ENCODE measurements at regions not wholly inside any gene's neighbourhood (a gene's known extent, or its start where the extent isn't known, plus 50 kb on each side); places are given as distances from the start of the nearest gene placed in this dataset.

DNA sequence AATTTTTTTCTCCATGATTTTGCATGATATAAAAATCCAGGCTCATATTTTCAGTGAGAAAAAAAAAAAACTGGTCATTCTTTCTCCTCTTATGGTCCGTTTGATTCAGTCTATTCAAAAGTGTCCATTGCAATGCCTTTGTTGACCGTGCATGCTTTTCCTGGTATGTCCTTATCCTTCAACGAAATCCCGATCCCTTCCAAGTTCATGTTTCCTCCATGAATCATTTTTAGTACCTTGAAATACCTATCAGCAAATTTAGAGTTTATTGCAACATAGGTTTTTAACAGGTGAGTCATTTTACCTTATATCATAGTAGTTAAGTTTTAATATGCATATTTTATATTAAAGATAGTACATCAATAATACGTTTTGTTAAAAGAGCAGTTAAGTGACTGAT lies 773.8 kb upstream of the CHD1 start:
- TF ChIP-seq ESRRG (CRISPR knock-in tag; IDR thresholded peaks at IDR 0.05): no peak
- ATAC-seq: no peak

DNA sequence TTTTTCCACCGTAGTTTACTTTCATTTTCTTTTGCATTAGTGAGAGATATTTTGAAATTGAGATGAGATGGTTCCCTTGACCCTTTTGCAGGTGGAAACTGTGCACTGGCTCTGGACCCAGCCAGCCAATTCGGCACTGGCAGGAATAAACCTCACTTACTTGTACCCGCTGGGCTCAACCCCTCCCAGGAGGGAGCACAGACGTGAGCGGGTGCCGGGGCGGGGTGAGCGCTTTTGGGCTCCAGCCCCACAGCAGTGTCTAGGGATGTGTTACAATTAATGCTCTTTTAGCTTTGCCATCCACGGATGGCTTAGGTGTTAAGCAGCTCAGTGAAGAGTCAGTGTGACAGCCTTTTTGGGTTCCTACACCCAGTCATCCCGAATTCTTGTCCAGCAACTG lies 766.1 kb upstream of the CHD1 start:
- TF ChIP-seq, protein P1, sequence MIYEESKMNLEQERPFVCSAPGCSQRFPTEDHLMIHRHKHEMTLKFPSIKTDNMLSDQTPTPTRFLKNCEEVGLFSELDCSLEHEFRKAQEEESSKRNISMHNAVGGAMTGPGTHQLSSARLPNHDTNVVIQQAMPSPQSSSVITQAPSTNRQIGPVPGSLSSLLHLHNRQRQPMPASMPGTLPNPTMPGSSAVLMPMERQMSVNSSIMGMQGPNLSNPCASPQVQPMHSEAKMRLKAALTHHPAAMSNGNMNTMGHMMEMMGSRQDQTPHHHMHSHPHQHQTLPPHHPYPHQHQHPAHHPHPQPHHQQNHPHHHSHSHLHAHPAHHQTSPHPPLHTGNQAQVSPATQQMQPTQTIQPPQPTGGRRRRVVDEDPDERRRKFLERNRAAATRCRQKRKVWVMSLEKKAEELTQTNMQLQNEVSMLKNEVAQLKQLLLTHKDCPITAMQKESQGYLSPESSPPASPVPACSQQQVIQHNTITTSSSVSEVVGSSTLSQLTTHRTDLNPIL (CRISPR knock-in tag; IDR thresholded peaks at IDR 0.05; ENCODE audit: low read depth): no peak
- TF ChIP-seq CSDC2 (CRISPR knock-in tag; IDR thresholded peaks at IDR 0.05) (no peak), OSR1 (CRISPR knock-in tag; IDR thresholded peaks at IDR 0.05) (no peak), TOX (CRISPR knock-in tag; IDR thresholded peaks at IDR 0.05; ENCODE audit: borderline replicate concordance) (no peak), RARB (CRISPR knock-in tag; IDR thresholded peaks at IDR 0.05) (no peak), ARNTL (CRISPR knock-in tag; IDR thresholded peaks at IDR 0.05; ENCODE audit: borderline replicate concordance, low read depth) (no peak), SNAI2 (CRISPR knock-in tag; IDR thresholded peaks at IDR 0.05) (no peak), ESRRG (CRISPR knock-in tag; IDR thresholded peaks at IDR 0.05) (no peak), ZNF565 (CRISPR knock-in tag; conservative IDR thresholded peaks at IDR 0.05; ENCODE audit: low read depth) (no peak), PPARA (CRISPR knock-in tag; IDR thresholded peaks at IDR 0.05; ENCODE audit: borderline replicate concordance) (no peak), TCF4 (CRISPR knock-in tag; IDR thresholded peaks at IDR 0.05; ENCODE audit: borderline replicate concordance) (no peak), ISL1 (CRISPR knock-in tag; IDR thresholded peaks at IDR 0.05) (no peak), GLIS3 (CRISPR knock-in tag; IDR thresholded peaks at IDR 0.05) (no peak), BACH2 (CRISPR knock-in tag; IDR thresholded peaks at IDR 0.05; ENCODE audit: borderline replicate concordance) (no peak)
- TF ChIP-seq, protein P2, sequence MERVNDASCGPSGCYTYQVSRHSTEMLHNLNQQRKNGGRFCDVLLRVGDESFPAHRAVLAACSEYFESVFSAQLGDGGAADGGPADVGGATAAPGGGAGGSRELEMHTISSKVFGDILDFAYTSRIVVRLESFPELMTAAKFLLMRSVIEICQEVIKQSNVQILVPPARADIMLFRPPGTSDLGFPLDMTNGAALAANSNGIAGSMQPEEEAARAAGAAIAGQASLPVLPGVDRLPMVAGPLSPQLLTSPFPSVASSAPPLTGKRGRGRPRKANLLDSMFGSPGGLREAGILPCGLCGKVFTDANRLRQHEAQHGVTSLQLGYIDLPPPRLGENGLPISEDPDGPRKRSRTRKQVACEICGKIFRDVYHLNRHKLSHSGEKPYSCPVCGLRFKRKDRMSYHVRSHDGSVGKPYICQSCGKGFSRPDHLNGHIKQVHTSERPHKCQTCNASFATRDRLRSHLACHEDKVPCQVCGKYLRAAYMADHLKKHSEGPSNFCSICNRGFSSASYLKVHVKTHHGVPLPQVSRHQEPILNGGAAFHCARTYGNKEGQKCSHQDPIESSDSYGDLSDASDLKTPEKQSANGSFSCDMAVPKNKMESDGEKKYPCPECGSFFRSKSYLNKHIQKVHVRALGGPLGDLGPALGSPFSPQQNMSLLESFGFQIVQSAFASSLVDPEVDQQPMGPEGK (CRISPR knock-in tag; IDR thresholded peaks at IDR 0.05; ENCODE audit: borderline replicate concordance): no peak
- TF ChIP-seq, protein P3, sequence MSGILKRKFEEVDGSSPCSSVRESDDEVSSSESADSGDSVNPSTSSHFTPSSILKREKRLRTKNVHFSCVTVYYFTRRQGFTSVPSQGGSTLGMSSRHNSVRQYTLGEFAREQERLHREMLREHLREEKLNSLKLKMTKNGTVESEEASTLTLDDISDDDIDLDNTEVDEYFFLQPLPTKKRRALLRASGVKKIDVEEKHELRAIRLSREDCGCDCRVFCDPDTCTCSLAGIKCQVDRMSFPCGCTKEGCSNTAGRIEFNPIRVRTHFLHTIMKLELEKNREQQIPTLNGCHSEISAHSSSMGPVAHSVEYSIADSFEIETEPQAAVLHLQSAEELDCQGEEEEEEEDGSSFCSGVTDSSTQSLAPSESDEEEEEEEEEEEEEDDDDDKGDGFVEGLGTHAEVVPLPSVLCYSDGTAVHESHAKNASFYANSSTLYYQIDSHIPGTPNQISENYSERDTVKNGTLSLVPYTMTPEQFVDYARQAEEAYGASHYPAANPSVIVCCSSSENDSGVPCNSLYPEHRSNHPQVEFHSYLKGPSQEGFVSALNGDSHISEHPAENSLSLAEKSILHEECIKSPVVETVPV (CRISPR knock-in tag; IDR thresholded peaks at IDR 0.05): no peak
- TF ChIP-seq, protein P4, sequence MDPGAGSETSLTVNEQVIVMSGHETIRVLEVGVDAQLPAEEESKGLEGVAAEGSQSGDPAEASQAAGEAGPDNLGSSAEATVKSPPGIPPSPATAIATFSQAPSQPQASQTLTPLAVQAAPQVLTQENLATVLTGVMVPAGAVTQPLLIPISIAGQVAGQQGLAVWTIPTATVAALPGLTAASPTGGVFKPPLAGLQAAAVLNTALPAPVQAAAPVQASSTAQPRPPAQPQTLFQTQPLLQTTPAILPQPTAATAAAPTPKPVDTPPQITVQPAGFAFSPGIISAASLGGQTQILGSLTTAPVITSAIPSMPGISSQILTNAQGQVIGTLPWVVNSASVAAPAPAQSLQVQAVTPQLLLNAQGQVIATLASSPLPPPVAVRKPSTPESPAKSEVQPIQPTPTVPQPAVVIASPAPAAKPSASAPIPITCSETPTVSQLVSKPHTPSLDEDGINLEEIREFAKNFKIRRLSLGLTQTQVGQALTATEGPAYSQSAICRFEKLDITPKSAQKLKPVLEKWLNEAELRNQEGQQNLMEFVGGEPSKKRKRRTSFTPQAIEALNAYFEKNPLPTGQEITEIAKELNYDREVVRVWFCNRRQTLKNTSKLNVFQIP (CRISPR knock-in tag; IDR thresholded peaks at IDR 0.05; ENCODE audit: borderline replicate concordance, low read depth): no peak
- TF ChIP-seq, protein P5, sequence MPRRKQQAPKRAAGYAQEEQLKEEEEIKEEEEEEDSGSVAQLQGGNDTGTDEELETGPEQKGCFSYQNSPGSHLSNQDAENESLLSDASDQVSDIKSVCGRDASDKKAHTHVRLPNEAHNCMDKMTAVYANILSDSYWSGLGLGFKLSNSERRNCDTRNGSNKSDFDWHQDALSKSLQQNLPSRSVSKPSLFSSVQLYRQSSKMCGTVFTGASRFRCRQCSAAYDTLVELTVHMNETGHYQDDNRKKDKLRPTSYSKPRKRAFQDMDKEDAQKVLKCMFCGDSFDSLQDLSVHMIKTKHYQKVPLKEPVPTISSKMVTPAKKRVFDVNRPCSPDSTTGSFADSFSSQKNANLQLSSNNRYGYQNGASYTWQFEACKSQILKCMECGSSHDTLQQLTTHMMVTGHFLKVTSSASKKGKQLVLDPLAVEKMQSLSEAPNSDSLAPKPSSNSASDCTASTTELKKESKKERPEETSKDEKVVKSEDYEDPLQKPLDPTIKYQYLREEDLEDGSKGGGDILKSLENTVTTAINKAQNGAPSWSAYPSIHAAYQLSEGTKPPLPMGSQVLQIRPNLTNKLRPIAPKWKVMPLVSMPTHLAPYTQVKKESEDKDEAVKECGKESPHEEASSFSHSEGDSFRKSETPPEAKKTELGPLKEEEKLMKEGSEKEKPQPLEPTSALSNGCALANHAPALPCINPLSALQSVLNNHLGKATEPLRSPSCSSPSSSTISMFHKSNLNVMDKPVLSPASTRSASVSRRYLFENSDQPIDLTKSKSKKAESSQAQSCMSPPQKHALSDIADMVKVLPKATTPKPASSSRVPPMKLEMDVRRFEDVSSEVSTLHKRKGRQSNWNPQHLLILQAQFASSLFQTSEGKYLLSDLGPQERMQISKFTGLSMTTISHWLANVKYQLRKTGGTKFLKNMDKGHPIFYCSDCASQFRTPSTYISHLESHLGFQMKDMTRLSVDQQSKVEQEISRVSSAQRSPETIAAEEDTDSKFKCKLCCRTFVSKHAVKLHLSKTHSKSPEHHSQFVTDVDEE (CRISPR knock-in tag; IDR thresholded peaks at IDR 0.05): no peak
- ATAC-seq: no peak

DNA sequence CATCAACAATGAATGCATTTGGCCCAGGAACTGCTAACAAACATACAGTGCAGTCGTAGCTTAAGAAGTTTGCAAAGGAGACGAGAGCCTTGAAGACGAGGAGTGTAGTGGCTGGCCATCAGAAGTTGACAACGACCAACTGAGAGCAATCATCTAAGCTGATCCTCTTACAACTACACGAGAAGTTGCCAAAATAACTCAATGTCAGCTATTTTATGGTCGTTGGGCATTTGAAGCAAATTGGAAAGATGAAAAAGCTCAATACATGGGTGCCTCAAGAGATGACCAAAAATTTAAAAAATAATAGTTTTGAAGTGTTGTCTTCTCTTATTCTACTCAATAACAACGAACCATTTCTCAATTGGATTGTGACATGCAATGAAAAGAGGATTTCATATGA lies 757.7 kb upstream of the CHD1 start:
- ATAC-seq: no peak
- no peak for TF ChIP-seq ZFP3 (CRISPR knock-in tag; IDR thresholded peaks at IDR 0.05)
- no peak for TF ChIP-seq BACH2 (CRISPR knock-in tag; IDR thresholded peaks at IDR 0.05; ENCODE audit: borderline replicate concordance)
- TF ChIP-seq, protein P2 (CRISPR knock-in tag; IDR thresholded peaks at IDR 0.05; ENCODE audit: borderline replicate concordance): no peak
- TF ChIP-seq, protein P5 (CRISPR knock-in tag; IDR thresholded peaks at IDR 0.05): no peak
- TF ChIP-seq CSDC2 (CRISPR knock-in tag; IDR thresholded peaks at IDR 0.05): no peak
- no peak for TF ChIP-seq PPARA (CRISPR knock-in tag; IDR thresholded peaks at IDR 0.05; ENCODE audit: borderline replicate concordance)
- no peak for TF ChIP-seq ARNTL (CRISPR knock-in tag; IDR thresholded peaks at IDR 0.05; ENCODE audit: borderline replicate concordance, low read depth)
- no peak for TF ChIP-seq TCF4 (CRISPR knock-in tag; IDR thresholded peaks at IDR 0.05; ENCODE audit: borderline replicate concordance)
- TF ChIP-seq ZFP30 (CRISPR knock-in tag; IDR thresholded peaks at IDR 0.05): no peak
- TF ChIP-seq ZNF565 (CRISPR knock-in tag; conservative IDR thresholded peaks at IDR 0.05; ENCODE audit: low read depth): no peak
- TF ChIP-seq ESRRG (CRISPR knock-in tag; IDR thresholded peaks at IDR 0.05): no peak
- TF ChIP-seq ISL1 (CRISPR knock-in tag; IDR thresholded peaks at IDR 0.05): no peak
- TF ChIP-seq, protein P3 (CRISPR knock-in tag; IDR thresholded peaks at IDR 0.05): no peak
- no peak for TF ChIP-seq OSR1 (CRISPR knock-in tag; IDR thresholded peaks at IDR 0.05)
- TF ChIP-seq TOX (CRISPR knock-in tag; IDR thresholded peaks at IDR 0.05; ENCODE audit: borderline replicate concordance): no peak
- no peak for TF ChIP-seq ZNF8 (CRISPR knock-in tag; IDR thresholded peaks at IDR 0.05)

Data from SK-N-SH treated with all-trans-retinoic acid at 6 μM for 48 hours (cell line).